SK-N-SH treated with all-trans-retinoic acid at 6 μM for 48 hours (cell line): ENCODE measurements at regions not wholly inside any gene's neighbourhood (a gene's known extent, or its start where the extent isn't known, plus 50 kb on each side); places are given as distances from the start of the nearest gene placed in this dataset.

ENCODE experiments used
- ATAC-seq: fragments of 200-7000 bp; cut with Tn5 transposase; 3 replicates; pipeline ENCODE4 v1.9.1; 2020; ENCODE audit warnings: mild to moderate bottlenecking, moderate library complexity
- ARNTL ChIP-seq: fragments of 450-650 bp; formaldehyde crosslinking; IDR thresholded peaks from 2 replicates; pipeline ENCODE4 v1.5.0; 2020; ENCODE audit warnings: low read depth, mild to moderate bottlenecking, moderate library complexity, borderline replicate concordance
- BACH2 ChIP-seq: fragments of 250-450 bp; sonication (Bioruptor Pico); IDR thresholded peaks from 2 replicates; pipeline ENCODE4 v1.9.0; 2021; ENCODE audit warnings: mild to moderate bottlenecking, borderline replicate concordance
- CREB5 ChIP-seq: fragments of 250-450 bp; sonication (Bioruptor Pico); IDR thresholded peaks from 2 replicates; pipeline ENCODE4 v1.5.1; 2020; ENCODE audit warnings: low read depth, mild to moderate bottlenecking, moderate library complexity
- CSDC2 ChIP-seq: fragments of 250-450 bp; sonication (Bioruptor Pico); IDR thresholded peaks from 2 replicates; pipeline ENCODE4 v1.5.0; 2020; ENCODE audit warnings: mild to moderate bottlenecking, moderate library complexity
- ESRRG ChIP-seq: fragments of 250-450 bp; sonication (Bioruptor Pico); IDR thresholded peaks from 2 replicates; pipeline ENCODE4 v1.6.1; 2021; ENCODE audit warnings: mild to moderate bottlenecking
- ISL1 ChIP-seq: fragments of 250-450 bp; sonication (Bioruptor Pico); IDR thresholded peaks from 2 replicates; pipeline ENCODE4 v2.1.2; 2022; ENCODE audit warnings: mild to moderate bottlenecking, moderate library complexity
- OSR1 ChIP-seq: fragments of 250-450 bp; sonication (Bioruptor Pico); IDR thresholded peaks from 2 replicates; pipeline ENCODE4 v1.8.0; 2022; ENCODE audit warnings: moderate library complexity, mild to moderate bottlenecking, inconsistent platforms
- POU6F1 ChIP-seq: fragments of 250-450 bp; sonication (Bioruptor Pico); IDR thresholded peaks from 2 replicates; pipeline ENCODE4 v1.8.0; 2021; ENCODE audit warnings: low read depth, mild to moderate bottlenecking, moderate library complexity, borderline replicate concordance
- RARB ChIP-seq: fragments of 250-450 bp; sonication (Bioruptor Pico); IDR thresholded peaks from 2 replicates; pipeline ENCODE4 v1.8.0; 2021; ENCODE audit warnings: mild to moderate bottlenecking, moderate library complexity
- SNAI2 ChIP-seq: fragments of 250-450 bp; sonication (Bioruptor Pico); IDR thresholded peaks from 2 replicates; pipeline ENCODE4 v1.5.0; 2020; ENCODE audit warnings: mild to moderate bottlenecking, moderate library complexity
- TCF4 ChIP-seq: fragments of 250-450 bp; sonication (Bioruptor Pico); IDR thresholded peaks from 2 replicates; pipeline ENCODE4 v1.8.0; 2021; ENCODE audit warnings: mild to moderate bottlenecking, moderate library complexity, borderline replicate concordance
- TOX ChIP-seq: fragments of 250-450 bp; sonication (Bioruptor Pico); IDR thresholded peaks from 2 replicates; pipeline ENCODE4 v1.8.0; 2021; ENCODE audit warnings: mild to moderate bottlenecking, moderate library complexity, borderline replicate concordance
- TSHZ2 ChIP-seq: fragments of 250-450 bp; sonication (Bioruptor Pico); IDR thresholded peaks from 2 replicates; pipeline ENCODE4 v1.5.0; 2020; ENCODE audit warnings: mild to moderate bottlenecking, moderate library complexity
- ZFP30 ChIP-seq: fragments of 450-650 bp; formaldehyde crosslinking; IDR thresholded peaks from 2 replicates; pipeline ENCODE4 v1.5.0; 2022; ENCODE audit warnings: mild to moderate bottlenecking, moderate library complexity
- ZNF565 ChIP-seq: fragments of 450-650 bp; formaldehyde crosslinking; conservative IDR thresholded peaks from 2 replicates; pipeline ENCODE4 v1.5.0; 2020; ENCODE audit warnings: low read depth, mild to moderate bottlenecking, moderate library complexity
- ZNF70 ChIP-seq: fragments of 450-650 bp; formaldehyde crosslinking; IDR thresholded peaks from 2 replicates; pipeline ENCODE4 v1.5.0; 2020; ENCODE audit warnings: mild to moderate bottlenecking, moderate library complexity
- TF ChIP-seq, protein P1 (sequence below): fragments of 250-450 bp; sonication (Bioruptor Pico); IDR thresholded peaks from 2 replicates; pipeline ENCODE4 v1.8.0; 2020; ENCODE audit warnings: mild to moderate bottlenecking, moderate library complexity, borderline replicate concordance

GRCh38 chr12:89892436-89892835 is 183.8 kb upstream of the ATP2B1 start:
- TF ChIP-seq RARB (CRISPR knock-in tag) (no peak), ZNF565 (no peak), TSHZ2 (CRISPR knock-in tag) (no peak), POU6F1 (CRISPR knock-in tag) (no peak), CSDC2 (CRISPR knock-in tag) (no peak), ARNTL (CRISPR knock-in tag) (no peak), TCF4 (CRISPR knock-in tag) (no peak), OSR1 (no peak), ISL1 (CRISPR knock-in tag) (no peak), SNAI2 (CRISPR knock-in tag) (no peak), ZFP30 (CRISPR knock-in tag) (no peak), TOX (CRISPR knock-in tag) (no peak), CREB5 (CRISPR knock-in tag) (no peak), ESRRG (CRISPR knock-in tag) (no peak)
- TF ChIP-seq, protein P1, sequence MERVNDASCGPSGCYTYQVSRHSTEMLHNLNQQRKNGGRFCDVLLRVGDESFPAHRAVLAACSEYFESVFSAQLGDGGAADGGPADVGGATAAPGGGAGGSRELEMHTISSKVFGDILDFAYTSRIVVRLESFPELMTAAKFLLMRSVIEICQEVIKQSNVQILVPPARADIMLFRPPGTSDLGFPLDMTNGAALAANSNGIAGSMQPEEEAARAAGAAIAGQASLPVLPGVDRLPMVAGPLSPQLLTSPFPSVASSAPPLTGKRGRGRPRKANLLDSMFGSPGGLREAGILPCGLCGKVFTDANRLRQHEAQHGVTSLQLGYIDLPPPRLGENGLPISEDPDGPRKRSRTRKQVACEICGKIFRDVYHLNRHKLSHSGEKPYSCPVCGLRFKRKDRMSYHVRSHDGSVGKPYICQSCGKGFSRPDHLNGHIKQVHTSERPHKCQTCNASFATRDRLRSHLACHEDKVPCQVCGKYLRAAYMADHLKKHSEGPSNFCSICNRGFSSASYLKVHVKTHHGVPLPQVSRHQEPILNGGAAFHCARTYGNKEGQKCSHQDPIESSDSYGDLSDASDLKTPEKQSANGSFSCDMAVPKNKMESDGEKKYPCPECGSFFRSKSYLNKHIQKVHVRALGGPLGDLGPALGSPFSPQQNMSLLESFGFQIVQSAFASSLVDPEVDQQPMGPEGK (CRISPR knock-in tag), result no peak

GRCh38 chr12:89891933-89892332 is 183.3 kb upstream of the ATP2B1 start:
- ATAC-seq, result no peak
- TF ChIP-seq CREB5 (CRISPR knock-in tag) (no peak), BACH2 (CRISPR knock-in tag) (no peak)
- TF ChIP-seq, all 23 proteins: peak for 0

More at GRCh38 chr12:89892436-89892835, 183.8 kb upstream of the ATP2B1 start:
- no peak for ATAC-seq

- TF ChIP-seq ZNF70 (CRISPR knock-in tag) (no peak), ISL1 (CRISPR knock-in tag) (no peak), TOX (CRISPR knock-in tag) (no peak), ARNTL (CRISPR knock-in tag) (no peak)
- no peak for ATAC-seq
These were observed 181.5 kb upstream of the ATP2B1 start for GRCh38 chr12:89890161-89890560.

- no peak for ATAC-seq
- no peak for TF ChIP-seq POU6F1 (CRISPR knock-in tag)
These were observed 180.4 kb upstream of the ATP2B1 start for GRCh38 chr12:89889062-89889461.
